Natural killer cell (primary cell): ENCODE measurements at regions not wholly inside any gene's neighbourhood (a gene's known extent, or its start where the extent isn't known, plus 50 kb on each side); places are given as distances from the start of the nearest gene placed in this dataset.

Source experiments
- ATAC-seq, 3 donors: fragments of 150-1000 bp in 2 of 3; fragments of 200-7000 bp in 1 of 3; cut with Tn5 transposase; 1 replicate in 1 of 3; 2 replicates in 2 of 3; pipeline ENCODE4 v1.10.0; 2021; ENCODE audit warnings: mild to moderate bottlenecking in 2 of 3, moderate library complexity in 2 of 3
- DNase-seq, 2 donors: peaks; one replicate each; pipeline versions ENCODE4 v3.0.0 to v3.0.0-alpha.2; 2013 to 2021; ENCODE audit warnings: mixed read lengths in 1 of 2
- H3K27ac ChIP-seq: one replicate; pipeline ENCODE4 v1.5.1; 2013; ENCODE audit warnings: mild to moderate bottlenecking, low read length
- H3K27me3 ChIP-seq: one replicate; pipeline ENCODE4 v1.6.1; 2013; ENCODE audit warnings: low read length; ENCODE audit not compliant: control insufficient read depth, insufficient read depth
- H3K36me3 ChIP-seq: one replicate; pipeline ENCODE4 v1.6.1; 2013; ENCODE audit warnings: low read length; ENCODE audit not compliant: control insufficient read depth, insufficient read depth
- H3K4me1 ChIP-seq: one replicate; pipeline ENCODE4 v1.6.1; 2013; ENCODE audit warnings: low read length; ENCODE audit not compliant: control insufficient read depth, insufficient read depth
- H3K4me3 ChIP-seq: one replicate; pipeline ENCODE4 v1.5.1; 2013; ENCODE audit warnings: low read length
- H3K9me3 ChIP-seq: one replicate; pipeline ENCODE4 v1.6.1; 2013; ENCODE audit warnings: low read length; ENCODE audit not compliant: control insufficient read depth, insufficient read depth
- H3K27ac Mint-ChIP-seq, 2 donors: one replicate each; pipeline ENCODE4 v1.8.0; 2022; ENCODE audit warnings: mild to moderate bottlenecking in 2 of 2, mixed read lengths in 2 of 2, moderate library complexity in 1 of 2
- H3K27me3 Mint-ChIP-seq, 2 donors: one replicate each; pipeline ENCODE4 v1.8.0; 2022; ENCODE audit warnings: low read depth in 2 of 2, mixed read lengths in 2 of 2
- H3K36me3 Mint-ChIP-seq: one replicate; pipeline ENCODE4 v1.8.0; 2022; ENCODE audit warnings: mixed read lengths
- H3K4me1 Mint-ChIP-seq, 2 donors: one replicate each; pipeline ENCODE4 v1.8.0; 2022; ENCODE audit warnings: mixed read lengths in 2 of 2
- H3K4me3 Mint-ChIP-seq: one replicate; pipeline ENCODE4 v1.8.0; 2022; ENCODE audit warnings: mild to moderate bottlenecking, moderate library complexity, mixed read lengths
- H3K9me3 Mint-ChIP-seq, 2 donors: one replicate each; pipeline ENCODE4 v1.8.0; 2022; ENCODE audit warnings: mixed read lengths in 2 of 2
- CTCF ChIP-seq: fragments of 200-600 bp; IDR thresholded peaks from one replicate; pipeline ENCODE4 v1.8.0; 2022; ENCODE audit warnings: antibody characterized with exemption
- WGBS: methylation state at CpG from one replicate; pipeline ENCODE4 v1.1.7; 2013; ENCODE audit warnings: missing lambda C conversion rate; ENCODE audit not compliant: insufficient coverage; 5-methylcytosine and 5-hydroxymethylcytosine counted together
- intact Hi-C: fragments of 100-400 bp; cut with micrococcal nuclease; formaldehyde crosslinking; loops from one replicate; pipeline ENCODE4 v1.14.2; 2022

GRCh38 chr4:30461218-30461617 lies 259.0 kb upstream of the PCDH7 start:
- ATAC-seq: no peak
- 52% methylated on average over 3 of the region's 5 CpGs for WGBS
- TF ChIP-seq CTCF: no peak
- no peaks in the 10 kb centered on the region for H3K36me3 ChIP-seq
- no peak overlapping the region for H3K27ac Mint-ChIP-seq
- no peak overlapping the region for H3K27ac ChIP-seq
- no peak for DNase-seq
- H3K4me3 Mint-ChIP-seq: no peak overlapping the region
- H3K36me3 Mint-ChIP-seq: no peaks in the 10 kb centered on the region
- no peaks in the 10 kb centered on the region for H3K27me3 ChIP-seq
- no peaks in the 10 kb centered on the region for H3K27me3 Mint-ChIP-seq
- H3K4me1 ChIP-seq: no peaks in the 10 kb centered on the region
- intact Hi-C loops: no loop called here
- peaks cover 15 to 16% of the 10 kb centered on the region in 2 donors for H3K9me3 Mint-ChIP-seq
- peaks cover 3% of the 10 kb centered on the region for H3K9me3 ChIP-seq
- H3K4me3 ChIP-seq: no peak overlapping the region
- no peaks in the 10 kb centered on the region for H3K4me1 Mint-ChIP-seq

GRCh38 chr4:30462445-30463090 lies 257.6 kb upstream of the PCDH7 start:
- H3K36me3 Mint-ChIP-seq: no peaks in the 10 kb centered on the region
- Histone ChIP-seq H3K36me3 (no peaks in the 10 kb centered on the region), H3K27me3 (no peaks in the 10 kb centered on the region)

GRCh38 chr4:30471861-30472260 lies 248.3 kb upstream of the PCDH7 start:
- Histone ChIP-seq H3K27me3 (no peaks in the 10 kb centered on the region), H3K9me3 (no peaks in the 10 kb centered on the region), H3K36me3 (no peaks in the 10 kb centered on the region), H3K4me3 (no peak overlapping the region), H3K27ac (no peak overlapping the region), H3K4me1 (no peaks in the 10 kb centered on the region)
- Mint-ChIP-seq H3K36me3 (no peaks in the 10 kb centered on the region), H3K9me3 (peaks cover 3 to 6% of the 10 kb centered on the region in 2 donors), H3K27ac (no peak overlapping the region), H3K27me3 (no peaks in the 10 kb centered on the region), H3K4me3 (no peak overlapping the region), H3K4me1 (no peaks in the 10 kb centered on the region)
- TF ChIP-seq CTCF: no peak
- no peak for DNase-seq
- WGBS: no CpG with 5 or more reads among the region's 3 CpGs
- ATAC-seq: no peak
- intact Hi-C loops: no loop called here

More at GRCh38 chr4:30462445-30463090, 257.6 kb upstream of the PCDH7 start:
- no peak overlapping the region for H3K27ac Mint-ChIP-seq
- peaks cover 13 to 16% of the 10 kb centered on the region in 2 donors for H3K9me3 Mint-ChIP-seq
- Histone ChIP-seq H3K4me1 (no peaks in the 10 kb centered on the region), H3K27ac (no peak overlapping the region), H3K9me3 (peaks cover 3% of the 10 kb centered on the region), H3K4me3 (no peak overlapping the region)
- no peak overlapping the region for H3K4me3 Mint-ChIP-seq
- intact Hi-C loops: no loop called here
- TF ChIP-seq CTCF: no peak
- DNase-seq (no peak), ATAC-seq (no peak)
- no peaks in the 10 kb centered on the region for H3K27me3 Mint-ChIP-seq
- H3K4me1 Mint-ChIP-seq: no peaks in the 10 kb centered on the region
- 91% methylated on average over 6 of the region's 6 CpGs for WGBS

GRCh38 chr4:30473225-30473624 lies 246.9 kb upstream of the PCDH7 start:
- no peak for DNase-seq
- no peak overlapping the region for H3K27ac ChIP-seq
- Mint-ChIP-seq H3K36me3 (no peaks in the 10 kb centered on the region), H3K27me3 (no peaks in the 10 kb centered on the region), H3K4me1 (no peaks in the 10 kb centered on the region), H3K27ac (no peak overlapping the region), H3K9me3 (peaks cover 3 to 6% of the 10 kb centered on the region in 2 donors), H3K4me3 (no peak overlapping the region)
- no peaks in the 10 kb centered on the region for H3K4me1 ChIP-seq
- no peaks in the 10 kb centered on the region for H3K9me3 ChIP-seq
- WGBS: no CpG with 5 or more reads among the region's 2 CpGs
- H3K36me3 ChIP-seq: no peaks in the 10 kb centered on the region
- no peak for ATAC-seq
- no peak overlapping the region for H3K4me3 ChIP-seq
- intact Hi-C loops: no loop called here
- TF ChIP-seq CTCF: no peak
- no peaks in the 10 kb centered on the region for H3K27me3 ChIP-seq
